SU-DHL-6 (cell line): ENCODE measurements at regions not wholly inside any gene's neighbourhood (a gene's known extent, or its start where the extent isn't known, plus 50 kb on each side); places are given as distances from the start of the nearest gene placed in this dataset.

Source experiments
- H2AFZ ChIP-seq: fragments of 200-600 bp; sonication (generic); 2 replicates; pipeline ENCODE4 v1.6.1; 2014; ENCODE audit warnings: low read depth, mild to moderate bottlenecking, moderate library complexity, mixed read lengths, antibody characterized with exemption, low read length; ENCODE audit not compliant: severe bottlenecking
- H3F3A ChIP-seq: fragments of 200-600 bp; shearing (Covaris generic); 2 replicates; pipeline ENCODE4 v1.6.0; 2016; ENCODE audit warnings: antibody characterized with exemption, mild to moderate bottlenecking; ENCODE audit not compliant: insufficient read depth
- H3K27ac ChIP-seq: fragments of 200-600 bp; sonication (generic); 2 replicates; pipeline ENCODE4 v1.5.1; 2016; ENCODE audit warnings: low read depth, mild to moderate bottlenecking, low read length, moderate library complexity, mixed read lengths
- H3K27me3 ChIP-seq: fragments of 200-600 bp; sonication (generic), shearing (Covaris generic); 2 replicates; pipeline ENCODE4 v1.6.0; 2014; ENCODE audit warnings: mild to moderate bottlenecking, low read length
- H3K36me3 ChIP-seq: fragments of 200-600 bp; sonication (generic); 2 replicates; pipeline ENCODE4 v1.6.1; 2014; ENCODE audit warnings: mild to moderate bottlenecking, low read length, mixed read lengths
- H3K4me2 ChIP-seq: fragments of 300-600, 200-600 bp; shearing (Covaris generic), sonication (generic); 2 replicates; pipeline ENCODE4 v1.6.0; 2014; ENCODE audit warnings: low read length, low read depth, mild to moderate bottlenecking; ENCODE audit not compliant: poor library complexity, severe bottlenecking
- H3K4me3 ChIP-seq: fragments of 200-600 bp; sonication (generic); 2 replicates; pipeline ENCODE4 v1.5.1; 2014; ENCODE audit warnings: antibody characterized with exemption, low read length, mild to moderate bottlenecking, mixed read lengths; ENCODE audit not compliant: insufficient read depth, poor library complexity, severe bottlenecking
- H3K79me2 ChIP-seq: fragments of 200-600 bp; sonication (generic); 2 replicates; pipeline ENCODE4 v1.6.1; 2014; ENCODE audit warnings: mild to moderate bottlenecking, low read length, moderate library complexity; ENCODE audit not compliant: insufficient read depth
- H3K9ac ChIP-seq: fragments of 200-600 bp; sonication (generic); 2 replicates; pipeline ENCODE4 v1.7.0; 2014; ENCODE audit warnings: mild to moderate bottlenecking, low read length
- H3K9me2 ChIP-seq: fragments of 200-600 bp; sonication (generic); replicated peaks from 2 replicates; pipeline ENCODE4 v1.6.1; 2014; ENCODE audit warnings: low read length; ENCODE audit not compliant: insufficient read depth
- H3K9me3 ChIP-seq: fragments of 200-600 bp; sonication (generic); 2 replicates; pipeline ENCODE4 v1.6.1; 2014; ENCODE audit warnings: low read length, mixed read lengths; ENCODE audit not compliant: insufficient read depth
- H4K20me1 ChIP-seq: fragments of 200-600 bp; sonication (generic); 2 replicates; pipeline ENCODE4 v1.6.1; 2014; ENCODE audit warnings: low read depth, mild to moderate bottlenecking, antibody characterized with exemption, low read length, moderate library complexity, mixed read lengths
- CTCF ChIP-seq: fragments of 200-600 bp; sonication (generic); IDR thresholded peaks from one replicate; pipeline ENCODE4 v1.5.1; 2017; ENCODE audit warnings: antibody characterized with exemption, mild to moderate bottlenecking, low read length, moderate library complexity; ENCODE audit not compliant: insufficient read depth, poor library complexity, severe bottlenecking
- EZH2phosphoT487 ChIP-seq: fragments of 200-600 bp; sonication (generic), shearing (Covaris generic); conservative IDR thresholded peaks from 2 replicates; pipeline ENCODE4 v1.6.1; 2018; ENCODE audit warnings: mild to moderate bottlenecking, antibody characterized with exemption, low read length, moderate library complexity, mixed read lengths

- Histone ChIP-seq H3K36me3 (no peaks in the 10 kb centered on the region), H3K4me2 (no peak overlapping the region), H3K9me3 (no peaks in the 10 kb centered on the region), H3K9ac (no peak overlapping the region), H3F3A (no peaks in the 10 kb centered on the region), H3K27me3 (no peaks in the 10 kb centered on the region), H4K20me1 (no peaks in the 10 kb centered on the region), H3K9me2 (no peaks in the 10 kb centered on the region), H2AFZ (no peak overlapping the region), H3K79me2 (no peaks in the 10 kb centered on the region), H3K27ac (no peak overlapping the region), H3K4me3 (no peak overlapping the region)
- TF ChIP-seq EZH2phosphoT487: no peak
- no peak for TF ChIP-seq CTCF
Observed at GRCh38 chr13:81058916-81059290, 718.0 kb upstream of the SPRY2 start.

- Histone ChIP-seq H3K27ac (no peak overlapping the region), H3K79me2 (no peaks in the 10 kb centered on the region)
Observed at GRCh38 chr13:81058211-81058915, 717.4 kb upstream of the SPRY2 start.

GRCh38 chr13:81051873-81052272 lies 710.9 kb upstream of the SPRY2 start:
- TF ChIP-seq CTCF (no peak), EZH2phosphoT487 (no peak)
- H3K9me2 ChIP-seq: no peaks in the 10 kb centered on the region
- no peaks in the 10 kb centered on the region for H4K20me1 ChIP-seq
- H3K9me3 ChIP-seq: no peaks in the 10 kb centered on the region
- no peak overlapping the region for H2AFZ ChIP-seq
- no peaks in the 10 kb centered on the region for H3F3A ChIP-seq
- no peak overlapping the region for H3K27ac ChIP-seq
- no peaks in the 10 kb centered on the region for H3K79me2 ChIP-seq
- no peak overlapping the region for H3K4me3 ChIP-seq
- no peaks in the 10 kb centered on the region for H3K36me3 ChIP-seq
- no peak overlapping the region for H3K9ac ChIP-seq
- no peak overlapping the region for H3K4me2 ChIP-seq
- H3K27me3 ChIP-seq: no peaks in the 10 kb centered on the region

More at GRCh38 chr13:81058211-81058915, 717.4 kb upstream of the SPRY2 start:
- Histone ChIP-seq H4K20me1 (no peaks in the 10 kb centered on the region), H3K27me3 (no peaks in the 10 kb centered on the region), H3F3A (no peaks in the 10 kb centered on the region), H3K9me2 (no peaks in the 10 kb centered on the region), H3K9ac (no peak overlapping the region), H3K9me3 (no peaks in the 10 kb centered on the region), H3K4me3 (no peak overlapping the region), H3K4me2 (no peak overlapping the region), H2AFZ (no peak overlapping the region), H3K36me3 (no peaks in the 10 kb centered on the region)
- no peak for TF ChIP-seq EZH2phosphoT487
- no peak for TF ChIP-seq CTCF
